ENCODE measurements at regions not wholly inside any gene's neighbourhood (a gene's known extent, or its start where the extent isn't known, plus 50 kb on each side); places are given as distances from the start of the nearest gene placed in this dataset.

- Histone ChIP-seq H3K4me1 (no peaks in the 10 kb centered on the region), H3K27me3 (no peaks in the 10 kb centered on the region), H3K9me3 (no peaks in the 10 kb centered on the region), H3K4me3 (no peak overlapping the region), H3K27ac (no peak overlapping the region), H3K36me3 (no peaks in the 10 kb centered on the region)
- ATAC-seq (no peak), DNase-seq (no peak), FAIRE-seq (no peak)
- 87 to 90% methylated on average over 5 of the region's 5 CpGs for WGBS, 2 donors
- intact Hi-C loops (cut with DNase I) = no loop called here
- TF ChIP-seq CTCF (IDR thresholded peaks at IDR 0.05) = no peak
These were observed 68.0 kb upstream of the PPP1R3C start for GRCh38 chr10:91700788-91701444.

GRCh38 chr10:91700273-91700672 lies 67.4 kb upstream of the PPP1R3C start:
- Histone ChIP-seq H3K27me3 (no peaks in the 10 kb centered on the region), H3K9me3 (no peaks in the 10 kb centered on the region), H3K27ac (no peak overlapping the region), H3K4me1 (no peaks in the 10 kb centered on the region), H3K36me3 (no peaks in the 10 kb centered on the region), H3K4me3 (no peak overlapping the region)
- intact Hi-C loops (cut with DNase I) = no loop called here
- no peak for TF ChIP-seq CTCF (IDR thresholded peaks at IDR 0.05)
- ATAC-seq = no peak
- no peak for FAIRE-seq
- WGBS, 2 donors = 62 to 66% methylated on average over 5 of the region's 5 CpGs
- no peak for DNase-seq

- no peak for FAIRE-seq
- ATAC-seq = no peak
- Histone ChIP-seq H3K4me1 (no peaks in the 10 kb centered on the region), H3K9me3 (no peaks in the 10 kb centered on the region), H3K4me3 (no peak overlapping the region), H3K36me3 (no peaks in the 10 kb centered on the region), H3K27me3 (no peaks in the 10 kb centered on the region), H3K27ac (no peak overlapping the region)
- DNase-seq = no peak
- intact Hi-C loops (cut with DNase I) = no loop called here
- WGBS, 2 donors = 93 to 96% methylated on average over 3 of the region's 3 CpGs
- no peak for TF ChIP-seq CTCF (IDR thresholded peaks at IDR 0.05)
These were observed 65.4 kb upstream of the PPP1R3C start for GRCh38 chr10:91698258-91698657.

- 56 to 58% methylated on average over 3 of the region's 3 CpGs for WGBS, 2 donors
- Histone ChIP-seq H3K4me3 (no peak overlapping the region), H3K4me1 (no peaks in the 10 kb centered on the region), H3K9me3 (no peaks in the 10 kb centered on the region), H3K27me3 (no peaks in the 10 kb centered on the region), H3K27ac (no peak overlapping the region), H3K36me3 (no peaks in the 10 kb centered on the region)
- ATAC-seq (peak; percentile 48 to 93 (median 77)), DNase-seq (peak in 2 of 6 donors; percentile 9 to 39), FAIRE-seq (no peak)
- intact Hi-C loops (cut with DNase I) = no loop called here
- TF ChIP-seq CTCF (IDR thresholded peaks at IDR 0.05) = peak; percentile 31 to 57 (median 44)
These were observed 61.4 kb upstream of the PPP1R3C start for GRCh38 chr10:91694170-91694794.

- Histone ChIP-seq H3K27ac (no peak overlapping the region), H3K9me3 (no peaks in the 10 kb centered on the region), H3K4me3 (no peak overlapping the region), H3K27me3 (no peaks in the 10 kb centered on the region), H3K4me1 (no peaks in the 10 kb centered on the region), H3K36me3 (no peaks in the 10 kb centered on the region)
- FAIRE-seq (no peak), ATAC-seq (no peak), DNase-seq (no peak)
- intact Hi-C loops (cut with DNase I) = no loop called here
- no peak for TF ChIP-seq CTCF (IDR thresholded peaks at IDR 0.05)
- WGBS, 2 donors = 76 to 86% methylated on average over 6 of the region's 6 CpGs
These were observed 59.1 kb upstream of the PPP1R3C start for GRCh38 chr10:91691981-91692380.
